Lower leg skin (tissue), 4 donors: ENCODE measurements at regions not wholly inside any gene's neighbourhood (a gene's known extent, or its start where the extent isn't known, plus 50 kb on each side); places are given as distances from the start of the nearest gene placed in this dataset.

Experiments used
- DNase-seq, 2 donors: peaks; one replicate each; pipeline ENCODE4 v3.0.0-alpha.2; 2019; ENCODE audit warnings: low spot score in 2 of 2
- H3K4me3 ChIP-seq: fragments of 200-600 bp; sonication (generic); 2 replicates; pipeline ENCODE4 v1.5.1; 2017; ENCODE audit warnings: mild to moderate bottlenecking, low read depth; ENCODE audit not compliant: poor library complexity, severe bottlenecking
- POLR2A ChIP-seq, 2 donors: fragments of 450-650 bp; IDR thresholded peaks; one replicate each; pipeline ENCODE4 v1.6.1; 2016 to 2017; ENCODE audit warnings: antibody characterized with exemption in 2 of 2, mild to moderate bottlenecking in 1 of 2, moderate library complexity in 1 of 2
- WGBS, 2 donors: methylation state at CpG; one replicate each; pipeline ENCODE4 v1.1.5; 2018; 5-methylcytosine and 5-hydroxymethylcytosine counted together
- intact Hi-C: fragments of 100-400 bp; cut with DNase I; formaldehyde crosslinking; loops from one replicate; pipeline ENCODE4 v1.15.0; 2023; ENCODE audit warnings: low total_unique reads
- TF ChIP-seq, protein P1 (sequence below), 3 donors: fragments of 450-650 bp; IDR thresholded peaks; one replicate each; pipeline ENCODE4 v1.5.1; 2016; ENCODE audit warnings: antibody characterized with exemption in 3 of 3, mild to moderate bottlenecking in 3 of 3, moderate library complexity in 2 of 3

DNA sequence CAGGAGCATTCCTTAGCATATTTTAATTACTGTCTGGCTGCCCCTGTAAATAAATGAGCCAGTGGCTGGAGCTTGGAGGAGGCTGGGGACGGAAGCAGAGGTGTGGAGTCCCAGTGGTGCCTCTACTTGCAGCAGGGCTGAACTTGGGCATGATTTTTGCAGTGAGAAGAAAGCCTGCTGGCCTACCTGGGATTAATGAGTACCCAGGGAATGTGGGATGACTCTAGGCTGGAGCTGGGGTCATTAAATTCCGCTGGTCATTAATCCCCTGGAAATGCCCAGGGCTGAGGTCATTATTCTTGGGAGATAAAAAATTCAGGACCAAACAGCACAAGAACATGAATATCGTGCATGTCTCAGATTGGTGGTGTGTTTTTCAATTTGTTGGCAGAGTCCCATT is 753.3 kb downstream of the VRK1 start:
- no peak overlapping the region for H3K4me3 ChIP-seq
- intact Hi-C loops, result no loop called here
- WGBS, 2 donors, result 82 to 85% methylated on average over 3 of the region's 3 CpGs

DNA sequence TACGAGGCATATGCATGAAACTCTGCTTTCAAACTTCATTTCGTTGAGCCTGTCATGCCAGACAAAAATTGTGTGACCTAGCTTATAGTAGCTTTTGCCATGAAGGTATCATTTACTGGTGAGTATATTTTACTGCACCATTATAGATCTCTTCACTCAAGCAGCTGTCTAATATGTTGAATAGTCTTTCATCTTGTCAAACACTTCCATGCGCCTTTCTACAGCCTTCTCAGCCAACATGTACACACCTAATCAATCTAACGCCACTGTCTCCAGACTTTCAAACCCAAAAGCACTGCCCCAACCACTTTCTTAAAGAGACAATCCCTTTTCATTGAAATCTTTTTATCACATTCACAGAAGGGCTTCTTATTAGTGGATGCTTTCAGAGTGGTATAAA is 757.4 kb downstream of the VRK1 start:
- 71 to 72% methylated on average over 4 of the region's 4 CpGs for WGBS, 2 donors

More for the DNA sequence above, 753.3 kb downstream of the VRK1 start:
- no peak for DNase-seq
- TF ChIP-seq, protein P1, sequence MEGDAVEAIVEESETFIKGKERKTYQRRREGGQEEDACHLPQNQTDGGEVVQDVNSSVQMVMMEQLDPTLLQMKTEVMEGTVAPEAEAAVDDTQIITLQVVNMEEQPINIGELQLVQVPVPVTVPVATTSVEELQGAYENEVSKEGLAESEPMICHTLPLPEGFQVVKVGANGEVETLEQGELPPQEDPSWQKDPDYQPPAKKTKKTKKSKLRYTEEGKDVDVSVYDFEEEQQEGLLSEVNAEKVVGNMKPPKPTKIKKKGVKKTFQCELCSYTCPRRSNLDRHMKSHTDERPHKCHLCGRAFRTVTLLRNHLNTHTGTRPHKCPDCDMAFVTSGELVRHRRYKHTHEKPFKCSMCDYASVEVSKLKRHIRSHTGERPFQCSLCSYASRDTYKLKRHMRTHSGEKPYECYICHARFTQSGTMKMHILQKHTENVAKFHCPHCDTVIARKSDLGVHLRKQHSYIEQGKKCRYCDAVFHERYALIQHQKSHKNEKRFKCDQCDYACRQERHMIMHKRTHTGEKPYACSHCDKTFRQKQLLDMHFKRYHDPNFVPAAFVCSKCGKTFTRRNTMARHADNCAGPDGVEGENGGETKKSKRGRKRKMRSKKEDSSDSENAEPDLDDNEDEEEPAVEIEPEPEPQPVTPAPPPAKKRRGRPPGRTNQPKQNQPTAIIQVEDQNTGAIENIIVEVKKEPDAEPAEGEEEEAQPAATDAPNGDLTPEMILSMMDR (IDR thresholded peaks at IDR 0.05), result no peak
- no peak for TF ChIP-seq POLR2A (IDR thresholded peaks at IDR 0.05)

DNA sequence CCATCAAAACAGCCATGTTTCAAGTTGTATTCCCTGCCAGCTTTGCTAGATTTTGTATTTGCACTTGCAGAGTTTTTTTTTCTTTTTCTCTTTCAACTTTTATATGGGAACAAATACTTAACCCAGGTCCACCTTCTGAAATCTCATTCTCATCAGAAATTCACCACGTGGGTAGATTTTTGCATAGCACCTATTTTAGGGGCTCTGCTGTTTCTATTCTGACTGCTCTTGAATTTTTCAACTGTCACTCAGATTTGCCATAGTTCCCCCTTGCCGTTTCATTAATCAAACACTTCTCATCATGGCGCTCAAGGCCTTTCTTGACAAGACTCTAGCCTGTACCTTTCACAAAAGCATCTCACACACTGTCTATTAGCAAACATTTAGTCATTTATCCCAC is 767.2 kb downstream of the VRK1 start:
- TF ChIP-seq, protein P1 (IDR thresholded peaks at IDR 0.05), result no peak
- TF ChIP-seq POLR2A (IDR thresholded peaks at IDR 0.05), result no peak
- 72 to 88% methylated on average over 3 of the region's 3 CpGs for WGBS, 2 donors
- H3K4me3 ChIP-seq, result no peak overlapping the region
- intact Hi-C loops, result no loop called here
- no peak for DNase-seq

More for the DNA sequence above, 757.4 kb downstream of the VRK1 start:
- intact Hi-C loops, result no loop called here
- no peak for TF ChIP-seq POLR2A (IDR thresholded peaks at IDR 0.05)
- TF ChIP-seq, protein P1 (IDR thresholded peaks at IDR 0.05), result no peak
- no peak overlapping the region for H3K4me3 ChIP-seq
- DNase-seq, result no peak

DNA sequence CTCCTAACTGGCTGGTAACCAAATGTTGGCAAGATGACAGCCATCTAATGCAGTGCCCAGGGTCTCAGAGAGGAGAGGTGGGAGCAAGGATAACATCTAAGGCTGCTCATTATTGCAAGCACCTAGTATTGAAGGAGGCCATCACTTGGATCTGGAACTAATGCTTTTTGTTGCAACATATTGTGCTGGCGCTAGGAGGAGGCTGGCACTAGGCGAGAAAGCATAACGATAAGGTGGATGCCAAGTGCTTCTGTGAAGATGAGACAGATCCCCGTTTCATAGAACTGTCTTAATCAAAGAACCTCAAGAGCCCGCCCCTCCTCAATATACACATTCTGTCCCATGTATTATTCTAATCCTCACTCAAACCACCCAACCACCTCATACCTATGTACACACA is 774.0 kb downstream of the VRK1 start:
- DNase-seq, result no peak
- TF ChIP-seq, protein P1 (IDR thresholded peaks at IDR 0.05), result no peak
- TF ChIP-seq POLR2A (IDR thresholded peaks at IDR 0.05), result no peak
- intact Hi-C loops, result no loop called here
- 62 to 77% methylated on average over 5 of the region's 5 CpGs for WGBS, 2 donors
- no peak overlapping the region for H3K4me3 ChIP-seq

- TF ChIP-seq, protein P1 (IDR thresholded peaks at IDR 0.05), result no peak
- TF ChIP-seq POLR2A (IDR thresholded peaks at IDR 0.05), result no peak
- no peak overlapping the region for H3K4me3 ChIP-seq
- intact Hi-C loops, result no loop called here
- no peak for DNase-seq
- 74 to 82% methylated on average over 5 of the region's 5 CpGs for WGBS, 2 donors
These were observed 774.8 kb downstream of the VRK1 start for GRCh38 chr14:97571866-97572555.
